WTC11 (cell line): ENCODE measurements at regions not wholly inside any gene's neighbourhood (a gene's known extent, or its start where the extent isn't known, plus 50 kb on each side); places are given as distances from the start of the nearest gene placed in this dataset.

Experiments
- ATAC-seq: fragments of 200-7000 bp; cut with Tn5 transposase; 2 replicates; pipeline ENCODE4 v1.10.0; 2021; ENCODE audit warnings: mild to moderate bottlenecking, moderate library complexity
- CTCF ChIA-PET: fragments of 300-600 bp; sonication (Branson Sonifier 250); formaldehyde crosslinking; loops from one replicate; lab custom pipeline; 2021; ENCODE audit warnings: antibody characterized with exemption; lab: Charles Lee
- POLR2A ChIA-PET: fragments of 350-600 bp; sonication (Branson Sonifier 250); formaldehyde crosslinking; loops from one replicate; lab custom pipeline; 2021; ENCODE audit warnings: antibody characterized with exemption; lab: Charles Lee
- DNase-seq: peaks from one replicate; pipeline ENCODE4 v3.0.0; 2021; ENCODE audit warnings: low spot score
- H3K27ac Mint-ChIP-seq: 2 replicates; pipeline ENCODE4 v1.8.0; 2021; ENCODE audit warnings: mixed read lengths
- H3K27me3 Mint-ChIP-seq: 2 replicates; pipeline ENCODE4 v1.8.0; 2021; ENCODE audit warnings: low read depth, mild to moderate bottlenecking, moderate library complexity, mixed read lengths
- H3K36me3 Mint-ChIP-seq: 2 replicates; pipeline ENCODE4 v1.8.0; 2021; ENCODE audit warnings: mixed read lengths
- H3K4me1 Mint-ChIP-seq: 2 replicates; pipeline ENCODE4 v1.8.0; 2022; ENCODE audit warnings: mixed read lengths
- H3K4me3 Mint-ChIP-seq: 2 replicates; pipeline ENCODE4 v1.8.0; 2021; ENCODE audit warnings: mild to moderate bottlenecking, moderate library complexity, mixed read lengths
- H3K9me3 Mint-ChIP-seq: 2 replicates; pipeline ENCODE4 v1.8.0; 2021; ENCODE audit warnings: mixed read lengths
- ATF6 ChIP-seq: sonication (generic); formaldehyde crosslinking; IDR thresholded peaks from 2 replicates; pipeline ENCODE4 v1.8.1; 2023; ENCODE audit warnings: mild to moderate bottlenecking, missing genetic modification reagents
- CBFB ChIP-seq: sonication (generic); formaldehyde crosslinking; IDR thresholded peaks from 2 replicates; pipeline ENCODE4 v1.8.1; 2022; ENCODE audit warnings: mild to moderate bottlenecking, low read depth, missing genetic modification reagents
- CTCF ChIP-seq: fragments of 200-600 bp; IDR thresholded peaks from 2 replicates; pipeline ENCODE4 v1.8.0; 2022; ENCODE audit warnings: antibody characterized with exemption
- E2F5 ChIP-seq: sonication (generic); formaldehyde crosslinking; IDR thresholded peaks from 2 replicates; pipeline ENCODE4 v1.8.1; 2022; ENCODE audit warnings: mild to moderate bottlenecking, moderate library complexity, missing genetic modification reagents
- ERG ChIP-seq: fragments of 250-450 bp; sonication (Bioruptor Pico); IDR thresholded peaks from 2 replicates; pipeline ENCODE4 v1.8.0; 2021; ENCODE audit warnings: mild to moderate bottlenecking
- GABPB1 ChIP-seq: sonication (generic); formaldehyde crosslinking; IDR thresholded peaks from 2 replicates; pipeline ENCODE4 v1.8.1; 2023; ENCODE audit warnings: mild to moderate bottlenecking, missing genetic modification reagents
- PRRX2 ChIP-seq: fragments of 250-450 bp; sonication (Bioruptor Pico); IDR thresholded peaks from 2 replicates; pipeline ENCODE4 v1.8.0; 2021; ENCODE audit warnings: mild to moderate bottlenecking
- ZBTB43 ChIP-seq: sonication (generic); formaldehyde crosslinking; IDR thresholded peaks from 2 replicates; pipeline ENCODE4 v1.8.1; 2023; ENCODE audit warnings: mild to moderate bottlenecking, missing genetic modification reagents
- ZNF423 ChIP-seq: fragments of 250-450 bp; sonication (Bioruptor Pico); IDR thresholded peaks from 2 replicates; pipeline ENCODE4 v2.1.2; 2022; ENCODE audit warnings: mild to moderate bottlenecking, moderate library complexity

- peaks cover 20% of the 10 kb centered on the region for H3K27me3 Mint-ChIP-seq
These were observed 136.3 kb upstream of the ZNF184 start for GRCh38 chr6:27608916-27609883.

More at GRCh38 chr6:27608916-27609883, 136.3 kb upstream of the ZNF184 start:
- Mint-ChIP-seq H3K36me3 (no peaks in the 10 kb centered on the region), H3K27ac (0 out of 2 replicates have a peak overlapping the region, but pooled peaks have one; percentile 22), H3K4me3 (no peak overlapping the region), H3K9me3 (no peaks in the 10 kb centered on the region), H3K4me1 (peaks cover 8% of the 10 kb centered on the region)
- ChIA-PET CTCF (interaction anchor here (0.6 to 2.0 kb wide), 42 partner anchors 9 to 482 kb away, joined by 3 to 34 read pairs (median 4); partner anchors contain the start of gene ZNF184), POLR2A (no interaction called here)
- ATAC-seq, result peak; percentile 40
- TF ChIP-seq ZNF423 (CRISPR knock-in tag) (no peak), ZBTB43 (no peak), CBFB (CRISPR knock-in tag) (no peak), ERG (CRISPR knock-in tag) (no peak), CTCF (peak; percentile 24; the same call in 1 of the 2 replicates), ATF6 (CRISPR knock-in tag) (no peak), E2F5 (CRISPR knock-in tag) (no peak), GABPB1 (CRISPR knock-in tag) (no peak), PRRX2 (no peak)
- DNase-seq, result no peak
